ENCODE measurements at regions not wholly inside any gene's neighbourhood (a gene's known extent, or its start where the extent isn't known, plus 50 kb on each side); places are given as distances from the start of the nearest gene placed in this dataset.
"Not testable (repeated sequence)": the region's sequence is repeated elsewhere in the genome, so short reads cannot be mapped to it uniquely, and the experiment has no call there.

DNA sequence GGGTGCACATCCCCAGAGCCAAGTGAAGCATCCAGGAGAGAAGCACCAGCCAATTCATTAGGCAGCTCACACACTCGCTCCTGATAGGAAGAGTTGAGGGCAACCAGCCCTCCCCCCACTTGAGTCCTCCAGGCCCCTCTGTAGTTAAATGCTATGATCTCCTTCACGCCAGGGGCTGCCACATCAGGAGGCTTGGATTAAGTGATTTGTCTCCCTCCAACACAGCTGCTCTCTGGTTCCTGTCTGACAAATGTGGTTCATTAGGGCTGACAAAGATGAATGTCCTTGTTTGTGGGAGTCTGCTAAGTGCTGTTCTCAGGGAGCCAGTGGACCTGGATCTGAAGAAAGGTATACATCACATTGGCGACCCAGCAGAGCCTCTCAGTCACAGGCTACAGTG, 94.5 kb upstream of the WSCD1 start:
- no peak for ATAC-seq

DNA sequence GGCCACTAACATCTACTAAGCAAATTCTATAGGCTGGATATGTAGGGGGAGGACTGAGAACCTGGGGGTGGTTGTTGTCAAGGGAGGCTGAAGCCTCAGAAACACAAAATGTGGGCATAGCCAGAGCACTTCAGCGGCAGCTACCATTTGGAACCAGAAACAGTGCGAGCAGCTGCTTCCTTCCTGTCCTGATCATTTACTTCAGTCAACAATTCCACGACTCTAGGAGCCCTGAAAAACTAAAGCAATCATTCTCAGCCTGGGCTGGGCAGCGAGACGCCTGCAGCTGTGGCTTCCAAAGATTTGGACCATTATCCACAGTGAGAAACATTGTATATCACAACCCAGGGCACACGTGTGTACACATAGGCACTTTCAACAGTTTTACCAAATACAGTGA, 93.9 kb upstream of the WSCD1 start:
- ATAC-seq = no peak

DNA sequence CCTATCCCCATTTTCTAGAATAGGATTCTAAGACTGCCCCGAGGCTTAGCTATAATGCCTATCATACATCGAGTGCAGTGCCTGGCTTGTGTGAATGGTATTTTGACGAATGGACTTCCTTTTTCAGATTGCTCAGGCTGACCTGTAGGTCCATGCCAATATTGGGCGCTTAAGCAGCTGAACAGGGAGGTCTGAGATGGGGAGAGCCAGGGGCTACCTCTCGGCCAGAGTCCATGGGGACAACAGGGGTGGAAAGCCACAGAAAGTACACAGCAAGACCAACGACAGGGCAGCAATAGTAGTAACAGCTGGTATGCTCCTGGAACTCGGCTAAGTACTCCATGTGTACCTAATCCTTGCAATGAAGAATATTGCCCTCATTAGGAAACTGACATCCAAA, 91.7 kb upstream of the WSCD1 start:
- no peak for ATAC-seq

DNA sequence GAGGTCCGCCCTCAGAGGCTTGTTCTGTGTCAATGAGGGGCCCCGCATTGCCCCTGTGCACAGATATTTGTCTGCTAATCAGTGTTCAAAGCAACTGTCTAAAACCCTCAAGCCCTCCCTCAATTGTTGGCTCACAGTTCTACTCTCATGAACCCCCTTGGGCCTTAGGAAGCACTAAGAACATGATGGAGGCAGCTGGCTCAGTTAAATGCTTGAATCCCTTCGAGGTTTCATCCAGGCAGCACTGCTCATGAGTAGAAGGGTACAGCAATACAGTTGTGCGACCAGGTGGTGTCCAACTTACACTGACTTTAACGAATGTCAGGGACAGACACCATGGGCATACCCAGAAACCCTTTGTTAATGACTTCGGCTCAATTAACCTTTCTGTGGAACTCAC, 89.2 kb upstream of the WSCD1 start:
- ATAC-seq = no peak

DNA sequence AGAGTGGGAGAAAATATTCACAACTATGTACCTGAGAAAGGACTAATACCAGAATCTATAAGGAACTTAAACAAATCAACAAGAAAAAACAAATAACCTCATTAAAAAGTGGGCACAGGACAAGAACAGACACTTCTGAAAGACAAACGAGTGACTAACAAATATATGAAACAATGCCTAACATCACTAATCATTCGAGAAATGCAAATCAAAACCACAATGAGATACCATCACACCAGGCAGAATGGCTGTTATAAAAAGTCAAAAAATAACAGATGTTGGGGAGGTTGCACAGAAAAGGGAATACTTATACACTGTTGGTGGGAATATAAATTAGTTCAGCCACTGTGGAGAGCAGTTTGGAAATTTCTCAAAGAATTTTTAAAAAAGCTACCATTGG, 83.5 kb upstream of the WSCD1 start:
- ATAC-seq = no peak

DNA sequence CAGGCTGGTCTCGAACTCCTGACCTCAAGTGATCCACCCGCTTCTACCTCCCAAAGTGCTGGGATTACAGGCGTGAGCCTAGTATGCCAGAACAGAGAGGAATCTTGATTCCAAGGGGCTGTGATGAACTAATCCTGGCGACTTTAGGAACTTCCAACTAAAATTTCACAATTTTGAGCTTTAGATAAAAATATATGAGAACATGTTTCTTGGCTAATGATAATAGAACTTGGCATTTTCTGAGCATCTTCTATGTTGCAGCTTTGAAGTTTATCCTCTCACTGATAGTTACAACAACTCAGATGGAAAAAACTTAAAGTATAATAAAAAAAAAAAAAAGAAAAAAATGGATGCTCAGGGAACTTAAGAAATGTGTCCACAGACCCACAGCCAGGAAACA, 69.8 kb upstream of the WSCD1 start:
- ATAC-seq = no peak

DNA sequence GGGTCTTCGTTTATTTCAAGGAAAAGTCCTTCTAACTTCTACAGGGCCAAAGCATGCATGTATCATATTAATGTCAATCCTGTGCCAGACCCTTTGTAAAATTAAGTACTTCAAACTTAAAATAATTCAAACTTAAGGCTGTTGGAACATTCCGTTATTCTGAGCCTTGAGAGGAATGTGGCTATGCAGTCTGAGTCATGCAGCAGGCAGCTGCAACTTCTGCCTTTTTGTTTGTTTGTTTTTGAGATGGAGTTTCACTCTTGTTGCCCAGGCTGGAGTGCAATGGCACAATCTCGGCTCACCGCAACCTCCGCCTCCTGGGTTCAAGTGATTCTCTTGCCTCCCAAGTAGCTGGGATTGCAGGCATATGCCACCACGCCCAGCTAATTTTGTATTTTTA, 67.0 kb upstream of the WSCD1 start:
- not testable (repeated sequence) for ATAC-seq

DNA sequence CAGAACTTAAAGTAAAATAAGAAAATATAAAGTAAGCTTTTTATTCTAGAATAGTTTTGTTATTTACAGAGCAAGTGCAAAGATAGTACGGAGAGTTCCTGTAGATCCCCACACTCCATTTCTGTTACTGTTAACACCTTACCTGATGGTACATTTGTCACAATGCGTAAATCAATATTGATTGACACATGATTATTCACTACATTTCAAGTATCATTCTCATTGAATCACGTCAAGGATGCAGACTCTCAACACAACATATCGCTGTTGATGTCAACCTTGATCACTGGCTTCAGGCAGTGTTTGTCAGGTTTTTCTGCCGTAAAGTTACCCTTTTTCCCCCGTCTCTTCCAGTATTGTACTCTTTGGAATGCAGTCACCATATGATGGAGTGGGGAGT, 64.2 kb upstream of the WSCD1 start:
- ATAC-seq = no peak

DNA sequence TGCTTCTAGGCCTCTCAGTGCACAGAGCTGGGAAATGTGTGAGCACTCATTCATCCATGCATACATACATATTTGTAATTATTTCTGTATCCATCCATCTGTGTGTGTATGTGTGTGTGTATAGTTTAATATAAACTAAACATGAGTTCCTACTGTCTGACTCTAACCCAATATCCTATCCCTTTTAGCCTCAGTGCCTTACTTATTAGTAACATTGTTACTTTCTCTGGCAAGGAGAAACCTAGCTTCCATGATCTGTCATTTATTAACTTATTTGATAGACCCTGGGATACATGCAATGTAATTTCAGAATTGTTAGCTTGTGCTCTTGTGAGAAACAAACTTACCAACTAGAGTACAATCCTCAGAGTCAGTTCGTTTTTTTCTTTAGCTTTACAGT, 59.0 kb upstream of the WSCD1 start:
- no peak for ATAC-seq

DNA sequence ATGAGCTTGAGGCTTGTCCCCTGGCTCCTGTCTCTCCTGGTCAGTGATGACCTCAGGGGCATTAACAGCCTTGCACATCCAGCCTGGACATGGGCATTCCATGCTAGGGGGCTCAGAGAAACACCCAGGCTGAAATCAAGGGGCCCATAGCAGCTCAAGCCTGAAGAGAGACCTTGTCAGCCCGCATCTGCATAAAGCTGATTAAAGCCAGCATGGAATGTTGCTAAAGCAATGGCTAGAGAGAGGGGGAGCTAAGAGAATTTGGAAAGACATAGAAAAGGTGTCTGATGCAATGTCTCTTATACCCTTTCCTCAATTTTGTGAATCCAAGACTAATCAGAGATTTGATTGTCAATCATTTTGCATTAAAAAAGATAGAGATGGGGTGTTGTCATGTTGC, 51.4 kb upstream of the WSCD1 start:
- no peak for ATAC-seq

DNA sequence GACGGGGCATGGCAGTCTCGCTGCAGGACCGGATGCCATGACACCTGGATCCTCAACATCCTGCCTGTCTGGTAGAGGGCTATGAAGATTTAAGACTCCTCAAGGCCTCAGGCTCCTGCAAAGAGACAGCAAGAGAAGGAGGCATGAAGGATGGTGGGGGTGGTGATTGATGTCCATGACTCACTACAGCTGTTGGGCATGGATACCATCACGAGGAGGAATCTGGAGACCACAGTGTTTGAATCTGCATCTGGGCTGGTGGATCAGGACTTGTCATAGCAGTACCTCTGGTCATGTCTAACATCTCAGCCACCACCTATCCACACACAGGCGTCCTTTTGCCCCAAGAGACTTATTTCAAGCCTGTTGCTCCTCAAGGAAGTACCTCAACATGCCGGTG, 50.2 kb upstream of the WSCD1 start:
- no peak for ATAC-seq

DNA sequence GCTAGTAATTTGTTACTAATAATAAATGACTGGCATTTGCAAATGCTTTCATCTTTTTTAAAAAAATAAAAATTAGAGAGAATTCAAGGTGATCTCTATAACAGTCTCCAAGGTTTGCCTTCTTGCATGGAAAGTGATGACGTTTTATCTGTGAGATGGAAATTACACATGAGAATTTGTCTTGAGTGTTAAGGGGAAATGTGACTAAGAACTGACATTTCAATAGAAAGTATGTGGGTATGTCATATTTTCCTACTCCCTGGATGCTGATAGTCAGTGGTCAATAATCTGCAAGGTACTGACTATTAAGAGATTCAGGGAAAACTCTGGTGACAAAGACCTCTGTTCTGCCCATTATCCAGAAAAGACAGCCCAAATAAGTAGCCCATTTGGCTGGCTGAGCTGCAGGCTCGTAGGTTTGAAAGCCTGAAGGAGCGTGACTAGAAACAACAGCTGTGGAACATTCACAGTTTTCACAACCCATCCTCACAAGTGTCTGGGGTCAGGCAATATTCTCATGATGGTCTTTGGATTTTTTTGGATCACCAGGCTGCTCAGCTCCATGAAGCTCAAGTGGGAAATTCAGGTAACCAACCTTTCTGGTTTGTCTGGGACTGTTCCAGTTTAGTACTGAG, 49.7 kb upstream of the WSCD1 start:
- ATAC-seq = no peak

Data from esophagus mucosa (tissue), 1 donor.